ENCODE measurements at regions not wholly inside any gene's neighbourhood (a gene's known extent, or its start where the extent isn't known, plus 50 kb on each side); places are given as distances from the start of the nearest gene placed in this dataset.

- TF ChIP-seq ZNF274 (IDR thresholded peaks at IDR 0.05; ENCODE audit: low read depth, low read length), result no peak
- TF ChIP-seq YY1 (IDR thresholded peaks at IDR 0.05; ENCODE audit: insufficient read depth, insufficient read length), result no peak
These were observed 1651.3 kb downstream of the SLITRK5 start for GRCh38 chr13:89322466-89322865.
